ENCODE measurements at regions not wholly inside any gene's neighbourhood (a gene's known extent, or its start where the extent isn't known, plus 50 kb on each side); places are given as distances from the start of the nearest gene placed in this dataset.

DNA sequence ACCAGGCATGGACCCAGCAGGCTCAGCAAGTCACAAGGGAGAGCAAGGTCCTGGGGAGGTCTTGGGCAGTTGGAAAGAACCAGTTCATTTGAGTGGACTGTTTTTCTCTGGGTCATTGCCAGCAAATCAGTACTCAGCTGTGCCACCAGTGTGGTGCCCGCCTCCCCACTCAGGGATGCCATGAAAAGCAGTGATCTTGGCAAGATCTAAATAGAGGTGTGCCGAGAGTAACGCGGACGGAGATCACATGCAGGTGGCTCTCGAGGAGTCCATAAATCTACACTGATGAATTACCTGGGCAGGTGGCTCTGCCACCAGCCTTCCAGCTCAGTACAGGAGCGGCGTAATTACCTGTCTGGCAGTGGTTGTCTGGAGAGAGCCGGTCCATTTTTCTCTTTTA lies 642.2 kb downstream of the PTPRU start:
- TF ChIP-seq, protein P1, sequence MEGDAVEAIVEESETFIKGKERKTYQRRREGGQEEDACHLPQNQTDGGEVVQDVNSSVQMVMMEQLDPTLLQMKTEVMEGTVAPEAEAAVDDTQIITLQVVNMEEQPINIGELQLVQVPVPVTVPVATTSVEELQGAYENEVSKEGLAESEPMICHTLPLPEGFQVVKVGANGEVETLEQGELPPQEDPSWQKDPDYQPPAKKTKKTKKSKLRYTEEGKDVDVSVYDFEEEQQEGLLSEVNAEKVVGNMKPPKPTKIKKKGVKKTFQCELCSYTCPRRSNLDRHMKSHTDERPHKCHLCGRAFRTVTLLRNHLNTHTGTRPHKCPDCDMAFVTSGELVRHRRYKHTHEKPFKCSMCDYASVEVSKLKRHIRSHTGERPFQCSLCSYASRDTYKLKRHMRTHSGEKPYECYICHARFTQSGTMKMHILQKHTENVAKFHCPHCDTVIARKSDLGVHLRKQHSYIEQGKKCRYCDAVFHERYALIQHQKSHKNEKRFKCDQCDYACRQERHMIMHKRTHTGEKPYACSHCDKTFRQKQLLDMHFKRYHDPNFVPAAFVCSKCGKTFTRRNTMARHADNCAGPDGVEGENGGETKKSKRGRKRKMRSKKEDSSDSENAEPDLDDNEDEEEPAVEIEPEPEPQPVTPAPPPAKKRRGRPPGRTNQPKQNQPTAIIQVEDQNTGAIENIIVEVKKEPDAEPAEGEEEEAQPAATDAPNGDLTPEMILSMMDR (IDR thresholded peaks at IDR 0.05) = no peak
- TF ChIP-seq POLR2A (IDR thresholded peaks at IDR 0.05) = no peak

All from ovary (tissue), 3 donors.